Upper lobe of left lung (tissue), 4 donors: ENCODE measurements at regions not wholly inside any gene's neighbourhood (a gene's known extent, or its start where the extent isn't known, plus 50 kb on each side); places are given as distances from the start of the nearest gene placed in this dataset.

ENCODE experiments used
- CTCF ChIP-seq, 6 experiments: fragments of 450-650 bp in 4 of 6; fragments of 200-600 bp in 2 of 6; sonication (generic) in 2 of 6; IDR thresholded peaks; one replicate each; pipeline ENCODE4 v1.5.1; 2016 to 2019; ENCODE audit warnings: antibody characterized with exemption in 6 of 6
- EP300 ChIP-seq, 4 donors: sonication (generic); formaldehyde crosslinking; IDR thresholded peaks; one replicate each; pipeline ENCODE4 v1.5.1; 2017; ENCODE audit warnings: antibody characterized with exemption in 4 of 4, control low read depth in 2 of 4
- POLR2A ChIP-seq, 4 donors: fragments of 450-650 bp; IDR thresholded peaks; one replicate each; pipeline ENCODE4 v1.5.1; 2016 to 2017; ENCODE audit warnings: antibody characterized with exemption in 4 of 4, mild to moderate bottlenecking in 2 of 4

GRCh38 chr18:73985855-73986625 is 161.6 kb downstream of the FBXO15 start:
- TF ChIP-seq CTCF (IDR thresholded peaks at IDR 0.05) (no peak), POLR2A (IDR thresholded peaks at IDR 0.05) (no peak), EP300 (IDR thresholded peaks at IDR 0.05) (no peak)
